Fibroblast of villous mesenchyme (primary cell): ENCODE measurements at regions not wholly inside any gene's neighbourhood (a gene's known extent, or its start where the extent isn't known, plus 50 kb on each side); places are given as distances from the start of the nearest gene placed in this dataset.

Experiments used
- DNase-seq: peaks from one replicate; pipeline ENCODE4 v3.0.0-alpha.2; 2010; ENCODE audit warnings: low read depth
- H3K4me3 ChIP-seq: 2 replicates; pipeline ENCODE4 v1.5.1; 2011; ENCODE audit warnings: low read depth, mild to moderate bottlenecking, low read length
- CTCF ChIP-seq: IDR thresholded peaks from 2 replicates; pipeline ENCODE4 v1.5.1; 2012; ENCODE audit warnings: low read depth, mild to moderate bottlenecking, low read length; ENCODE audit not compliant: insufficient read depth

- TF ChIP-seq CTCF: no peak
- DNase-seq: no peak
- no peak overlapping the region for H3K4me3 ChIP-seq
Observed at GRCh38 chr4:162245051-162245450, 81.3 kb upstream of the FSTL5 start.

GRCh38 chr4:162241857-162242256 is 78.1 kb upstream of the FSTL5 start:
- no peak overlapping the region for H3K4me3 ChIP-seq
- no peak for TF ChIP-seq CTCF
- no peak for DNase-seq

- no peak for TF ChIP-seq CTCF
Observed at GRCh38 chr4:162239992-162240769, 76.4 kb upstream of the FSTL5 start.

GRCh38 chr4:162237676-162238075 is 73.9 kb upstream of the FSTL5 start:
- no peak for TF ChIP-seq CTCF
- H3K4me3 ChIP-seq: no peak overlapping the region
- no peak for DNase-seq

More at GRCh38 chr4:162239992-162240769, 76.4 kb upstream of the FSTL5 start:
- no peak for DNase-seq
- no peak overlapping the region for H3K4me3 ChIP-seq

GRCh38 chr4:162234595-162234994 is 70.8 kb upstream of the FSTL5 start:
- TF ChIP-seq CTCF: no peak
- no peak for DNase-seq

GRCh38 chr4:162232349-162232748 is 68.5 kb upstream of the FSTL5 start:
- H3K4me3 ChIP-seq: no peak overlapping the region
- TF ChIP-seq CTCF: no peak

More at GRCh38 chr4:162234595-162234994, 70.8 kb upstream of the FSTL5 start:
- no peak overlapping the region for H3K4me3 ChIP-seq

GRCh38 chr4:162229670-162230069 is 65.9 kb upstream of the FSTL5 start:
- no peak for TF ChIP-seq CTCF
- DNase-seq: no peak

More at GRCh38 chr4:162232349-162232748, 68.5 kb upstream of the FSTL5 start:
- no peak for DNase-seq

More at GRCh38 chr4:162229670-162230069, 65.9 kb upstream of the FSTL5 start:
- H3K4me3 ChIP-seq: no peak overlapping the region
